H9 (cell line): ENCODE measurements at regions not wholly inside any gene's neighbourhood (a gene's known extent, or its start where the extent isn't known, plus 50 kb on each side); places are given as distances from the start of the nearest gene placed in this dataset.

ENCODE experiments used
- DNase-seq: peaks from one replicate; pipeline ENCODE4 v3.0.0-alpha.2; 2017
- H2AFZ ChIP-seq: one replicate; pipeline ENCODE4 v1.6.1; 2013; ENCODE audit warnings: mild to moderate bottlenecking, low read length, control low read depth, moderate library complexity
- H2AK5ac ChIP-seq: 2 replicates; pipeline ENCODE4 v1.6.1; 2013; ENCODE audit warnings: low read length, control low read depth, mixed read lengths; ENCODE audit not compliant: insufficient read length
- H2BK120ac ChIP-seq: one replicate; pipeline ENCODE4 v1.6.1; 2013; ENCODE audit warnings: low read depth, mild to moderate bottlenecking, low read length, control low read depth, inconsistent platforms; ENCODE audit not compliant: poor library complexity, severe bottlenecking
- H2BK12ac ChIP-seq: 2 replicates; pipeline ENCODE4 v1.6.1; 2013; ENCODE audit warnings: low read length, control low read depth, mixed read lengths, low read depth; ENCODE audit not compliant: insufficient read length
- H2BK15ac ChIP-seq: 2 replicates; pipeline ENCODE4 v1.6.1; 2013; ENCODE audit warnings: low read depth, low read length, control low read depth
- H2BK20ac ChIP-seq: one replicate; pipeline ENCODE4 v1.6.1; 2013; ENCODE audit warnings: low read depth, mild to moderate bottlenecking, low read length, control low read depth, inconsistent platforms; ENCODE audit not compliant: poor library complexity, severe bottlenecking
- H2BK5ac ChIP-seq: 2 replicates; pipeline ENCODE4 v1.6.1; 2013; ENCODE audit warnings: low read length, control low read depth, mixed read lengths; ENCODE audit not compliant: insufficient read length
- H3K14ac ChIP-seq: 2 replicates; pipeline ENCODE4 v1.6.1; 2013; ENCODE audit warnings: low read length, control low read depth; ENCODE audit not compliant: insufficient read depth
- H3K18ac ChIP-seq: 2 replicates; pipeline ENCODE4 v1.6.1; 2013; ENCODE audit warnings: low read depth, mild to moderate bottlenecking, mixed read lengths, low read length, control low read depth; ENCODE audit not compliant: insufficient read length
- H3K23ac ChIP-seq: 2 replicates; pipeline ENCODE4 v1.6.1; 2013; ENCODE audit warnings: low read length, control low read depth, mixed read lengths, low read depth; ENCODE audit not compliant: insufficient read length
- H3K23me2 ChIP-seq: 2 replicates; pipeline ENCODE4 v1.6.1; 2013; ENCODE audit warnings: low read depth, mild to moderate bottlenecking, mixed read lengths, low read length, control low read depth; ENCODE audit not compliant: insufficient read length, poor library complexity, severe bottlenecking
- H3K27ac ChIP-seq: 2 replicates; pipeline ENCODE4 v1.5.1; 2013; ENCODE audit warnings: low read length, control low read depth, mixed read lengths, low read depth; ENCODE audit not compliant: insufficient read length
- H3K27me3 ChIP-seq: 2 replicates; pipeline ENCODE4 v1.6.1; 2013; ENCODE audit warnings: low read length, control low read depth, inconsistent platforms; ENCODE audit not compliant: insufficient read depth
- H3K4ac ChIP-seq: 2 replicates; pipeline ENCODE4 v1.6.1; 2013; ENCODE audit warnings: low read depth, mild to moderate bottlenecking, control low read depth, inconsistent platforms, low read length, moderate library complexity
- H3K4me1 ChIP-seq: 2 replicates; pipeline ENCODE4 v1.6.1; 2013; ENCODE audit warnings: low read length, control low read depth, inconsistent platforms; ENCODE audit not compliant: insufficient read depth
- H3K4me2 ChIP-seq: 2 replicates; pipeline ENCODE4 v1.6.1; 2013; ENCODE audit warnings: low read length, control low read depth, mixed read lengths; ENCODE audit not compliant: insufficient read length, insufficient read depth
- H3K56ac ChIP-seq: 2 replicates; pipeline ENCODE4 v1.6.1; 2013; ENCODE audit warnings: low read depth, mild to moderate bottlenecking, mixed read lengths, low read length, control low read depth; ENCODE audit not compliant: insufficient read length
- H3K79me1 ChIP-seq: 2 replicates; pipeline ENCODE4 v1.6.1; 2013; ENCODE audit warnings: low read depth, mild to moderate bottlenecking, moderate library complexity, low read length, control low read depth, inconsistent platforms; ENCODE audit not compliant: insufficient read depth, poor library complexity, severe bottlenecking
- H3K79me2 ChIP-seq: 2 replicates; pipeline ENCODE4 v1.6.1; 2013; ENCODE audit warnings: low read length, control low read depth, inconsistent platforms; ENCODE audit not compliant: insufficient read depth
- H3K9ac ChIP-seq: 2 replicates; pipeline ENCODE4 v1.6.1; 2013; ENCODE audit warnings: low read length, control low read depth, mixed read lengths; ENCODE audit not compliant: insufficient read length; ENCODE audit errors: extremely low read depth
- H3K9me3 ChIP-seq: one replicate; pipeline ENCODE4 v1.6.1; 2013; ENCODE audit warnings: low read depth, low read length, inconsistent platforms; ENCODE audit not compliant: control insufficient read depth
- H3T11ph ChIP-seq: one replicate; pipeline ENCODE4 v1.6.1; 2013; ENCODE audit warnings: mild to moderate bottlenecking, low read length, control low read depth, inconsistent platforms
- H4K20me1 ChIP-seq: one replicate; pipeline ENCODE4 v1.6.1; 2013; ENCODE audit not compliant: control insufficient read depth, insufficient read length, insufficient read depth
- H4K5ac ChIP-seq: 2 replicates; pipeline ENCODE4 v1.6.1; 2013; ENCODE audit warnings: low read depth, mild to moderate bottlenecking, mixed read lengths, low read length, control low read depth; ENCODE audit not compliant: insufficient read length
- H4K8ac ChIP-seq: replicated peaks from 2 replicates; pipeline ENCODE4 v1.6.1; 2013; ENCODE audit warnings: low read length, control low read depth, mixed read lengths, low read depth; ENCODE audit not compliant: insufficient read length
- H4K91ac ChIP-seq: 2 replicates; pipeline ENCODE4 v1.6.1; 2013; ENCODE audit warnings: low read depth, mild to moderate bottlenecking, moderate library complexity, mixed read lengths, low read length, control low read depth; ENCODE audit not compliant: insufficient read length
- H3K27ac Mint-ChIP-seq, 3 experiments: 2 replicates in 2 of 3; 3 replicates in 1 of 3; pipeline ENCODE4 v1.8.0; 2020 to 2021; ENCODE audit warnings: mixed read lengths in 3 of 3, mild to moderate bottlenecking in 1 of 3, moderate library complexity in 1 of 3
- H3K27me3 Mint-ChIP-seq: 2 replicates; pipeline ENCODE4 v1.8.0; 2021; ENCODE audit warnings: low read depth, mild to moderate bottlenecking, moderate library complexity, mixed read lengths
- H3K36me3 Mint-ChIP-seq, 3 experiments: 2 replicates in 2 of 3; 3 replicates in 1 of 3; pipeline ENCODE4 v1.8.0; 2020 to 2021; ENCODE audit warnings: low read depth in 3 of 3, mixed read lengths in 3 of 3; ENCODE audit not compliant: insufficient read depth in 1 of 3
- H3K4me1 Mint-ChIP-seq, 2 experiments: 2 replicates each; pipeline ENCODE4 v1.8.0; 2020; ENCODE audit warnings: mixed read lengths in 2 of 2
- H3K4me3 Mint-ChIP-seq, 2 experiments: 2 replicates in 1 of 2; 3 replicates in 1 of 2; pipeline ENCODE4 v1.8.0; 2020 to 2021; ENCODE audit warnings: mild to moderate bottlenecking in 2 of 2, mixed read lengths in 2 of 2, moderate library complexity in 1 of 2
- H3K9me3 Mint-ChIP-seq, 2 experiments: 2 replicates in 1 of 2; 3 replicates in 1 of 2; pipeline ENCODE4 v1.8.0; 2020; ENCODE audit warnings: mild to moderate bottlenecking in 2 of 2, mixed read lengths in 2 of 2, moderate library complexity in 1 of 2
- WGBS: extraction: QIAGEN DNeasy Blood & Tissue Kit; methylation state at CpG from one replicate; pipeline ENCODE4 v1.1.7; 2013; ENCODE audit warnings: missing lambda C conversion rate, low lambda C conversion rate, mixed read lengths; ENCODE audit not compliant: insufficient read length; ENCODE audit errors: extremely low coverage; 5-methylcytosine and 5-hydroxymethylcytosine counted together
- TF ChIP-seq, protein P1 (sequence below): fragments of 200-600 bp; sonication (generic); conservative IDR thresholded peaks from 3 replicates; pipeline ENCODE4 v1.8.0; 2021; ENCODE audit warnings: antibody characterized with exemption, mild to moderate bottlenecking

GRCh38 chr18:79582978-79583377 is 96.6 kb upstream of the CTDP1 start:
- Mint-ChIP-seq H3K9me3 (no peaks in the 10 kb centered on the region; a peak in 1 of 5 replicates), H3K36me3 (no peaks in the 10 kb centered on the region), H3K4me1 (peaks cover 3 to 8% of the 10 kb centered on the region in 2 experiments; a peak in 3 of 4 replicates), H3K4me3 (no peak overlapping the region), H3K27me3 (no peaks in the 10 kb centered on the region; the same call in 1 of the 2 replicates), H3K27ac (no peak overlapping the region)
- Histone ChIP-seq H3K14ac (no peak overlapping the region), H4K8ac (no peak overlapping the region), H3K4me2 (no peak overlapping the region), H3K56ac (no peak overlapping the region), H3K9me3 (no peaks in the 10 kb centered on the region), H3K9ac (no peak overlapping the region), H3T11ph (no peak overlapping the region), H2BK5ac (no peak overlapping the region), H4K5ac (no peak overlapping the region), H2BK12ac (no peak overlapping the region), H2BK120ac (no peak overlapping the region), H4K20me1 (no peaks in the 10 kb centered on the region), H3K18ac (no peak overlapping the region), H3K4me1 (no peaks in the 10 kb centered on the region), H3K27me3 (no peaks in the 10 kb centered on the region), H2BK20ac (no peak overlapping the region), H3K23ac (no peak overlapping the region), H3K79me1 (no peaks in the 10 kb centered on the region), H3K27ac (no peak overlapping the region), H3K23me2 (no peaks in the 10 kb centered on the region), H2AK5ac (no peak overlapping the region), H2BK15ac (no peak overlapping the region), H4K91ac (no peak overlapping the region), H2AFZ (no peak overlapping the region), H3K4ac (no peak overlapping the region), H3K79me2 (no peaks in the 10 kb centered on the region)
- no CpG with 5 or more reads among the region's 8 CpGs for WGBS
- TF ChIP-seq, protein P1, sequence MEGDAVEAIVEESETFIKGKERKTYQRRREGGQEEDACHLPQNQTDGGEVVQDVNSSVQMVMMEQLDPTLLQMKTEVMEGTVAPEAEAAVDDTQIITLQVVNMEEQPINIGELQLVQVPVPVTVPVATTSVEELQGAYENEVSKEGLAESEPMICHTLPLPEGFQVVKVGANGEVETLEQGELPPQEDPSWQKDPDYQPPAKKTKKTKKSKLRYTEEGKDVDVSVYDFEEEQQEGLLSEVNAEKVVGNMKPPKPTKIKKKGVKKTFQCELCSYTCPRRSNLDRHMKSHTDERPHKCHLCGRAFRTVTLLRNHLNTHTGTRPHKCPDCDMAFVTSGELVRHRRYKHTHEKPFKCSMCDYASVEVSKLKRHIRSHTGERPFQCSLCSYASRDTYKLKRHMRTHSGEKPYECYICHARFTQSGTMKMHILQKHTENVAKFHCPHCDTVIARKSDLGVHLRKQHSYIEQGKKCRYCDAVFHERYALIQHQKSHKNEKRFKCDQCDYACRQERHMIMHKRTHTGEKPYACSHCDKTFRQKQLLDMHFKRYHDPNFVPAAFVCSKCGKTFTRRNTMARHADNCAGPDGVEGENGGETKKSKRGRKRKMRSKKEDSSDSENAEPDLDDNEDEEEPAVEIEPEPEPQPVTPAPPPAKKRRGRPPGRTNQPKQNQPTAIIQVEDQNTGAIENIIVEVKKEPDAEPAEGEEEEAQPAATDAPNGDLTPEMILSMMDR = no peak
- no peak for DNase-seq
